ENCODE measurements at regions not wholly inside any gene's neighbourhood (a gene's known extent, or its start where the extent isn't known, plus 50 kb on each side); places are given as distances from the start of the nearest gene placed in this dataset.

- H3K4me3 ChIP-seq (replicated peaks in 1 of 2; ENCODE audit: low read depth in 1 of 2, low read length in 2 of 2) = no peak overlapping the region
- no peaks in the 10 kb centered on the region for H3K79me2 ChIP-seq (ENCODE audit: insufficient read depth, low read length)
- no peaks in the 10 kb centered on the region for H3K36me3 ChIP-seq (ENCODE audit: control insufficient read depth in 1 of 2, insufficient read depth in 2 of 2, low read length in 2 of 2)
- intact Hi-C loops (cut with micrococcal nuclease) = no loop called here
- H3K9me3 ChIP-seq (ENCODE audit: control insufficient read depth in 1 of 2, insufficient read depth in 1 of 2, low read depth in 1 of 2, low read length in 2 of 2) = no peaks in the 10 kb centered on the region
- POLR2A ChIA-PET = no interaction called here
- no peaks in the 10 kb centered on the region for H3K4me1 ChIP-seq (ENCODE audit: control insufficient read depth in 1 of 2, insufficient read depth in 2 of 2, low read length in 2 of 2)
- DNase-seq (ENCODE audit: low read depth, low spot score) (no peak), ATAC-seq (no peak)
- RAD21 ChIA-PET (ENCODE audit: low non-redundant PET in 1 of 2, low total read pairs in 2 of 2, uncharacterized antibody in 2 of 2, unreplicated experiment in 2 of 2) = no interaction called here
- TF ChIP-seq CEBPB (IDR thresholded peaks at IDR 0.05; ENCODE audit: low read depth) = no peak
- H4K20me1 ChIP-seq (ENCODE audit: insufficient read depth) = no peaks in the 10 kb centered on the region
- H3K9ac ChIP-seq (ENCODE audit: low read length) = no peak overlapping the region
- no peak overlapping the region for H2AFZ ChIP-seq (ENCODE audit: low read depth, low read length, poor library complexity, severe bottlenecking)
- CTCF ChIA-PET = no interaction called here
- no peaks in the 10 kb centered on the region for H3K9me2 ChIP-seq (ENCODE audit: insufficient read depth)
- no TSS peak for BruUV-seq (replicated peaks)
- no peak overlapping the region for H3K27ac ChIP-seq (ENCODE audit: low read depth, low read length)
- H3K27me3 ChIP-seq (ENCODE audit: insufficient read depth, low read length) = no peaks in the 10 kb centered on the region
- no peak overlapping the region for H3K4me2 ChIP-seq (ENCODE audit: low read length)
Measured at GRCh38 chr9:107836300-107836699, 346.7 kb upstream of the KLF4 start.

DNA sequence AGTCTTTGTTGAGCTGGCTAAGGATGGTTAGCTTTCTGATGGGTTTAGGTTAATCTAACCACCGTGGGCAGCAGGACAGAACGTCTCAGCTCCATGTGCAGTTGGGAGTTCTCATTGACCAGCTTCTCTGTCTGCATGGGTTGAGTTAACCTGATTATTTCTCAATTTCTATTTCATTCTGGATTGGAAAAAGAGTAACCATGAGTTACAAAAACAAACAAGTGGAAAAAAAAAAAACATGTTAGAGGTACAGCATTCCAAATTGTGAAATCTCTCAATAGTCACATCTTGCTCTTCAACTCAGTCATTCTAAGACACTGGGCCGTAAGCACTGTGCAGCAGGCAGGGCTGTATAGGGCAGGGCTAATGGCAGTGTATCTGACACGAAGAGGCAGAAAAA, 343.7 kb upstream of the KLF4 start:
- RAD21 ChIA-PET (ENCODE audit: low non-redundant PET in 1 of 2, low total read pairs in 2 of 2, uncharacterized antibody in 2 of 2, unreplicated experiment in 2 of 2) = no interaction called here
- no peak for ATAC-seq
- no peaks in the 10 kb centered on the region for H3K27me3 ChIP-seq (ENCODE audit: insufficient read depth, low read length)
- no peaks in the 10 kb centered on the region for H4K20me1 ChIP-seq (ENCODE audit: insufficient read depth)
- H3K36me3 ChIP-seq (ENCODE audit: control insufficient read depth in 1 of 2, insufficient read depth in 2 of 2, low read length in 2 of 2) = no peaks in the 10 kb centered on the region
- TF ChIP-seq SIN3A (IDR thresholded peaks at IDR 0.05; ENCODE audit: low read depth) (no peak), EGR1 (IDR thresholded peaks at IDR 0.05; ENCODE audit: low read depth) (no peak), JUND (IDR thresholded peaks at IDR 0.05) (no peak), YY1 (IDR thresholded peaks at IDR 0.05; ENCODE audit: extremely low read depth, insufficient replicate concordance, low read depth, low read length) (no peak), POLR2AphosphoS5 (IDR thresholded peaks at IDR 0.05; ENCODE audit: low read depth, low read length) (no peak), FOSL1 (IDR thresholded peaks at IDR 0.05; ENCODE audit: low read depth) (no peak), RAD21 (IDR thresholded peaks at IDR 0.05; ENCODE audit: low read depth) (no peak), SP1 (IDR thresholded peaks at IDR 0.05; ENCODE audit: low read depth) (no peak), CBX3 (IDR thresholded peaks at IDR 0.05; ENCODE audit: low read depth) (no peak), EZH2phosphoT487 (IDR thresholded peaks at IDR 0.05; ENCODE audit: borderline replicate concordance) (no peak), TCF7L2 (IDR thresholded peaks at IDR 0.05; ENCODE audit: borderline replicate concordance, extremely low read depth, insufficient read depth, insufficient read length) (no peak), CEBPB (IDR thresholded peaks at IDR 0.05; ENCODE audit: low read depth) (no peak)
- TF ChIP-seq, protein P1, sequence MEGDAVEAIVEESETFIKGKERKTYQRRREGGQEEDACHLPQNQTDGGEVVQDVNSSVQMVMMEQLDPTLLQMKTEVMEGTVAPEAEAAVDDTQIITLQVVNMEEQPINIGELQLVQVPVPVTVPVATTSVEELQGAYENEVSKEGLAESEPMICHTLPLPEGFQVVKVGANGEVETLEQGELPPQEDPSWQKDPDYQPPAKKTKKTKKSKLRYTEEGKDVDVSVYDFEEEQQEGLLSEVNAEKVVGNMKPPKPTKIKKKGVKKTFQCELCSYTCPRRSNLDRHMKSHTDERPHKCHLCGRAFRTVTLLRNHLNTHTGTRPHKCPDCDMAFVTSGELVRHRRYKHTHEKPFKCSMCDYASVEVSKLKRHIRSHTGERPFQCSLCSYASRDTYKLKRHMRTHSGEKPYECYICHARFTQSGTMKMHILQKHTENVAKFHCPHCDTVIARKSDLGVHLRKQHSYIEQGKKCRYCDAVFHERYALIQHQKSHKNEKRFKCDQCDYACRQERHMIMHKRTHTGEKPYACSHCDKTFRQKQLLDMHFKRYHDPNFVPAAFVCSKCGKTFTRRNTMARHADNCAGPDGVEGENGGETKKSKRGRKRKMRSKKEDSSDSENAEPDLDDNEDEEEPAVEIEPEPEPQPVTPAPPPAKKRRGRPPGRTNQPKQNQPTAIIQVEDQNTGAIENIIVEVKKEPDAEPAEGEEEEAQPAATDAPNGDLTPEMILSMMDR (IDR thresholded peaks at IDR 0.05 in 2 of 3, conservative IDR thresholded peaks at IDR 0.05 in 1 of 3; ENCODE audit: borderline replicate concordance in 1 of 3, insufficient read depth in 1 of 3, low read depth in 2 of 3, low read length in 2 of 3) = no peak
- H3K27ac ChIP-seq (ENCODE audit: low read depth, low read length) = no peak overlapping the region
- H2AFZ ChIP-seq (ENCODE audit: low read depth, low read length, poor library complexity, severe bottlenecking) = no peak overlapping the region
- no peaks in the 10 kb centered on the region for H3K9me2 ChIP-seq (ENCODE audit: insufficient read depth)
- POLR2A ChIA-PET = no interaction called here
- no peak for DNase-seq (ENCODE audit: low read depth, low spot score)
- CTCF ChIA-PET = no interaction called here
- no peaks in the 10 kb centered on the region for H3K4me1 ChIP-seq (ENCODE audit: control insufficient read depth in 1 of 2, insufficient read depth in 2 of 2, low read length in 2 of 2)
- no peaks in the 10 kb centered on the region for H3K79me2 ChIP-seq (ENCODE audit: insufficient read depth, low read length)
- H3K4me3 ChIP-seq (replicated peaks in 1 of 2; ENCODE audit: low read depth in 1 of 2, low read length in 2 of 2) = no peak overlapping the region
- intact Hi-C loops (cut with micrococcal nuclease) = no loop called here
- H3K9ac ChIP-seq (ENCODE audit: low read length) = no peak overlapping the region
- no peak overlapping the region for H3K4me2 ChIP-seq (ENCODE audit: low read length)
- H3K9me3 ChIP-seq (ENCODE audit: control insufficient read depth in 1 of 2, insufficient read depth in 1 of 2, low read depth in 1 of 2, low read length in 2 of 2) = no peaks in the 10 kb centered on the region
- BruUV-seq (replicated peaks) = no TSS peak

All from HCT116 (cell line).